ENCODE measurements at regions not wholly inside any gene's neighbourhood (a gene's known extent, or its start where the extent isn't known, plus 50 kb on each side); places are given as distances from the start of the nearest gene placed in this dataset.

GRCh38 chr18:9047715-9048114, 54.8 kb upstream of the NDUFV2 start:
- no peak for DNase-seq
- H3K4me3 ChIP-seq (ENCODE audit: low read length) = no peak overlapping the region
- Mint-ChIP-seq H3K27me3 (ENCODE audit: insufficient read depth) (no peaks in the 10 kb centered on the region), H3K4me1 (no peaks in the 10 kb centered on the region), H3K36me3 (ENCODE audit: low read depth) (peaks cover 3% of the 10 kb centered on the region), H3K9me3 (peaks cover 38% of the 10 kb centered on the region), H3K27ac (no peak overlapping the region), H3K4me3 (no peak overlapping the region)
- no peaks in the 10 kb centered on the region for H3K4me1 ChIP-seq (ENCODE audit: control insufficient read depth, insufficient read depth, low read length)
- no peaks in the 10 kb centered on the region for H3K27me3 ChIP-seq (ENCODE audit: control insufficient read depth, insufficient read depth, low read length, poor library complexity, severe bottlenecking)
- peaks cover 8% of the 10 kb centered on the region for H3K9me3 ChIP-seq (ENCODE audit: control insufficient read depth, low read length)
- TF ChIP-seq CTCF (conservative IDR thresholded peaks at IDR 0.05) = no peak
- WGBS, 2 experiments (ENCODE audit: insufficient coverage in 1 of 2, insufficient read length in 1 of 2) = 73% methylated on average over 6 to 7 of the region's 7 CpGs
- no peak overlapping the region for H3K27ac ChIP-seq (ENCODE audit: low read depth, low read length)
- no peaks in the 10 kb centered on the region for H3K36me3 ChIP-seq (ENCODE audit: control insufficient read depth, insufficient read depth, low read length)
- H3K9ac ChIP-seq (ENCODE audit: extremely low read depth, low read length, poor library complexity, severe bottlenecking) = no peak overlapping the region

GRCh38 chr18:9048236-9048635, 54.3 kb upstream of the NDUFV2 start:
- H3K27me3 ChIP-seq (ENCODE audit: control insufficient read depth, insufficient read depth, low read length, poor library complexity, severe bottlenecking) = no peaks in the 10 kb centered on the region
- no peaks in the 10 kb centered on the region for H3K27me3 Mint-ChIP-seq (ENCODE audit: insufficient read depth)
- H3K4me1 ChIP-seq (ENCODE audit: control insufficient read depth, insufficient read depth, low read length) = no peaks in the 10 kb centered on the region
- peaks cover 42% of the 10 kb centered on the region for H3K9me3 Mint-ChIP-seq
- peaks cover 13% of the 10 kb centered on the region for H3K9me3 ChIP-seq (ENCODE audit: control insufficient read depth, low read length)
- H3K36me3 ChIP-seq (ENCODE audit: control insufficient read depth, insufficient read depth, low read length) = no peaks in the 10 kb centered on the region
- no peak for DNase-seq
- H3K4me1 Mint-ChIP-seq = no peaks in the 10 kb centered on the region
- peaks cover 3% of the 10 kb centered on the region for H3K36me3 Mint-ChIP-seq (ENCODE audit: low read depth)
- no peak overlapping the region for H3K4me3 Mint-ChIP-seq
- no peak overlapping the region for H3K27ac ChIP-seq (ENCODE audit: low read depth, low read length)
- no peak overlapping the region for H3K9ac ChIP-seq (ENCODE audit: extremely low read depth, low read length, poor library complexity, severe bottlenecking)
- no peak overlapping the region for H3K4me3 ChIP-seq (ENCODE audit: low read length)
- 86 to 96% methylated on average over 3 to 5 of the region's 5 CpGs for WGBS, 2 experiments (ENCODE audit: insufficient coverage in 1 of 2, insufficient read length in 1 of 2)
- H3K27ac Mint-ChIP-seq = no peak overlapping the region
- no peak for TF ChIP-seq CTCF (conservative IDR thresholded peaks at IDR 0.05)

- WGBS, 2 experiments (ENCODE audit: insufficient coverage in 1 of 2, insufficient read length in 1 of 2) = 94 to 100% methylated on average over 1 to 3 of the region's 3 CpGs
- H3K36me3 Mint-ChIP-seq (ENCODE audit: low read depth) = peaks cover 3% of the 10 kb centered on the region
- H3K9me3 ChIP-seq (ENCODE audit: control insufficient read depth, low read length) = peaks cover 18% of the 10 kb centered on the region
- DNase-seq = no peak
- no peak overlapping the region for H3K4me3 ChIP-seq (ENCODE audit: low read length)
- H3K4me1 Mint-ChIP-seq = no peaks in the 10 kb centered on the region
- H3K9me3 Mint-ChIP-seq = peaks cover 44% of the 10 kb centered on the region
- no peaks in the 10 kb centered on the region for H3K4me1 ChIP-seq (ENCODE audit: control insufficient read depth, insufficient read depth, low read length)
- no peaks in the 10 kb centered on the region for H3K27me3 Mint-ChIP-seq (ENCODE audit: insufficient read depth)
- H3K27ac ChIP-seq (ENCODE audit: low read depth, low read length) = no peak overlapping the region
- no peaks in the 10 kb centered on the region for H3K36me3 ChIP-seq (ENCODE audit: control insufficient read depth, insufficient read depth, low read length)
- no peak overlapping the region for H3K9ac ChIP-seq (ENCODE audit: extremely low read depth, low read length, poor library complexity, severe bottlenecking)
- no peaks in the 10 kb centered on the region for H3K27me3 ChIP-seq (ENCODE audit: control insufficient read depth, insufficient read depth, low read length, poor library complexity, severe bottlenecking)
- no peak overlapping the region for H3K4me3 Mint-ChIP-seq
- TF ChIP-seq CTCF (conservative IDR thresholded peaks at IDR 0.05) = no peak
- H3K27ac Mint-ChIP-seq = no peak overlapping the region
Observed at GRCh38 chr18:9048808-9049494, 53.5 kb upstream of the NDUFV2 start.

Measured in endodermal cell (in vitro differentiated cells).